ENCODE measurements at regions not wholly inside any gene's neighbourhood (a gene's known extent, or its start where the extent isn't known, plus 50 kb on each side); places are given as distances from the start of the nearest gene placed in this dataset.

GRCh38 chr4:11831739-11832138 lies 403.0 kb upstream of the HS3ST1 start:
- no peaks in the 10 kb centered on the region for H3K4me1 Mint-ChIP-seq (ENCODE audit: unreplicated experiment)
- no peaks in the 10 kb centered on the region for H3K36me3 Mint-ChIP-seq
- H3K9me3 Mint-ChIP-seq, result no peaks in the 10 kb centered on the region
- no peak for DNase-seq (ENCODE audit: extremely low spot score, unreplicated experiment)
- TF ChIP-seq CTCF (conservative IDR thresholded peaks at IDR 0.05), result no peak
- H3K27me3 Mint-ChIP-seq, result no peaks in the 10 kb centered on the region
- no peak overlapping the region for H3K27ac Mint-ChIP-seq
- H3K4me3 Mint-ChIP-seq, result no peak overlapping the region

GRCh38 chr4:11824566-11824965 lies 395.9 kb upstream of the HS3ST1 start:
- H3K27me3 Mint-ChIP-seq, result no peaks in the 10 kb centered on the region
- H3K4me3 Mint-ChIP-seq, result no peak overlapping the region
- no peak for TF ChIP-seq CTCF (conservative IDR thresholded peaks at IDR 0.05)
- H3K4me1 Mint-ChIP-seq (ENCODE audit: unreplicated experiment), result peaks cover 4% of the 10 kb centered on the region
- no peak for DNase-seq (ENCODE audit: extremely low spot score, unreplicated experiment)
- H3K36me3 Mint-ChIP-seq, result no peaks in the 10 kb centered on the region
- no peaks in the 10 kb centered on the region for H3K9me3 Mint-ChIP-seq
- no peak overlapping the region for H3K27ac Mint-ChIP-seq

- Mint-ChIP-seq H3K27me3 (no peaks in the 10 kb centered on the region), H3K4me1 (ENCODE audit: unreplicated experiment) (peaks cover 4% of the 10 kb centered on the region), H3K27ac (no peak overlapping the region), H3K4me3 (no peak overlapping the region), H3K9me3 (no peaks in the 10 kb centered on the region), H3K36me3 (no peaks in the 10 kb centered on the region)
- no peak for DNase-seq (ENCODE audit: extremely low spot score, unreplicated experiment)
- TF ChIP-seq CTCF (conservative IDR thresholded peaks at IDR 0.05), result no peak
Observed at GRCh38 chr4:11821772-11822430, 393.2 kb upstream of the HS3ST1 start.

GRCh38 chr4:11817088-11817487 lies 388.4 kb upstream of the HS3ST1 start:
- TF ChIP-seq CTCF (conservative IDR thresholded peaks at IDR 0.05), result no peak
- Mint-ChIP-seq H3K27ac (no peak overlapping the region), H3K4me3 (no peak overlapping the region), H3K36me3 (no peaks in the 10 kb centered on the region), H3K4me1 (ENCODE audit: unreplicated experiment) (peaks cover 4% of the 10 kb centered on the region), H3K27me3 (no peaks in the 10 kb centered on the region), H3K9me3 (no peaks in the 10 kb centered on the region)
- DNase-seq (ENCODE audit: extremely low spot score, unreplicated experiment), result no peak

- DNase-seq (ENCODE audit: extremely low spot score, unreplicated experiment), result no peak
- H3K4me3 Mint-ChIP-seq, result no peak overlapping the region
- no peaks in the 10 kb centered on the region for H3K27me3 Mint-ChIP-seq
- H3K4me1 Mint-ChIP-seq (ENCODE audit: unreplicated experiment), result no peaks in the 10 kb centered on the region
- no peaks in the 10 kb centered on the region for H3K36me3 Mint-ChIP-seq
- no peak overlapping the region for H3K27ac Mint-ChIP-seq
- no peak for TF ChIP-seq CTCF (conservative IDR thresholded peaks at IDR 0.05)
- H3K9me3 Mint-ChIP-seq, result no peaks in the 10 kb centered on the region
Observed at GRCh38 chr4:11814758-11815157, 386.1 kb upstream of the HS3ST1 start.

All from type B pancreatic cell (in vitro differentiated cells).